HG02852 (cell line): ENCODE measurements at regions not wholly inside any gene's neighbourhood (a gene's known extent, or its start where the extent isn't known, plus 50 kb on each side); places are given as distances from the start of the nearest gene placed in this dataset.

Experiments
- ATAC-seq: cut with Tn5 transposase; IDR thresholded peaks from one replicate; pipeline ENCODE4 v1.9.1; 2021; ENCODE audit warnings: mild to moderate bottlenecking, moderate library complexity; ENCODE audit not compliant: unreplicated experiment

DNA sequence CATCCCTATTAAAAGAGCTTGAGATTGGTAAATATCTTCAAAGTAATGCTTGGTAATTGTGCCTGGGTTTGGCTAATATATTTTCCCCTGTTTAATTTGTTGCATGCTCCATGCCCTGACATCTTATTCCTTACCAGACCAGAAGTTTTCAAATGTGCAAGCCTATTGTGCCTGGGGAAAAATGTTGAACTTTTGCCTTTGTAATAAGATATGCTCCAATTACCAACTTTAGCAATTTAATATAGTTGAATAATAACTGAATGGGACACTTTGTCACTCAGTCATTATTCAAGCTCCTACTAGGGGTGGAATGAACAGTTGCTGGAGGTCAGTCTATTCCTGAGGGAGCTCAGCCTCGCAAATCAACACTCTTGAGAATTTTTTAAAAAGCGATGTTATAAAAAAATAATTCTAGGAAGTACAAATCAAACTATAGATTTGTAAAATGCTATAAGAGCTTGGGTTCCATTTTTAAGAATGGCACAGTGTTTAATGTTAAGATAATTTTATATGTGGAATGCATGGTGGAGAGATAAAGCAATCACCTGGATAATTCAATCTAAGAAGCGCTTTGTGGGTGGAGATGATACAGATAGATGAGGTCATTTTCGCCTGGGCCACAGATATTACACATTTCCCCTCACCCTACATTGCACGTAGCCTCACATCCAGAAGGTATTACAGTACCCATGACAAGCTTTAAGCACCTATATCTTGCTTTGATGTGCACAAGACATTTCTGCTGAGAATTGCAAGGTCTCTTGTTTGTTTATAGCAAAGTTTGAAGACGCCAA, 231.8 kb downstream of the PIK3R1 start:
- ATAC-seq, result no peak

DNA sequence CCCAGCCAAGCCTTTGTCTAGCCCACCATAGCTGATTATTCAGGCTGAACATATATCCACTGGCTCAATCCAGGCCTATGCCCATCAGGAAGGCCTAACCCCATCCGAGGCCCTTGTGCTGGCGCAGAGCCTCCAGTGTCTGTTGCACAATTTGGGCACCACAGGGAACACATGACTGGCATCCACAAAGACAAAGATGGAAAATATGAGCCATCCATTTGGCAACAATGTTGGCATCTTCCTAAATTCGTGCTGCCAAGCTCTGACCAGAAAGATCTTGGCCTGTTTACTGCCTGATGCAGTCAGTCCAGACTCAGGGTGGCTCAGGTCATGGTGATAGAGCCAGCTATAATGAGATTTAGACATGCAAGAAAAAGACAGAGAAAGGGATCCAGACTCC, 233.8 kb downstream of the PIK3R1 start:
- ATAC-seq, result no peak

DNA sequence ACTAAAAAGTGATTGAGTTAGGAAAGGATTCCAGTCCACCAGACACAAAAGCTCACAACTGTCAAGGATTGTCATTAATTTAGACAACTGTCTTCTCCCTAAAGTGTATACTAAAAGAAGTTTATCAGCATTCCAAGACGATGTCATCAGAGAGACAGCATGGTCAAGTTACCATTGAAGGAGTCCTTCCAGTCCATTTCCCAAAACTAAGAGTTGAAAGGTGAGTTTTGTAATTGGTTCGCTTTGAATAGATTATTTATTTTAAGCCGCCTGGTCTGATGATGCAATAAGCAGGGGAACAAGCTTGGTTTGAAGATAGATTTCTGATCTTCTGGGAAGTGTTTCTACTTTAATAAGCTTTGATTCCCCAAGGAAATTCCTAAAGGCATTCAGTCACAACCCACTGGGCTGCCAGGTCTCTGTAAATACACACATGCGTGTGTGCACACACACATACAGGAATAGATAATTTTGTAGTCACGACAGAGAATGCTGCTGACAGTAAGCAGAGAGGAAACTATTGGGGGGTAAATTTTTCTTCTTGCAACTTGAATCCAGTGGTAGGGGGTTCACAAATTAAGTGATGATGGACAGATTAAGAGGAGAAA, 234.8 kb downstream of the PIK3R1 start:
- ATAC-seq, result no peak

DNA sequence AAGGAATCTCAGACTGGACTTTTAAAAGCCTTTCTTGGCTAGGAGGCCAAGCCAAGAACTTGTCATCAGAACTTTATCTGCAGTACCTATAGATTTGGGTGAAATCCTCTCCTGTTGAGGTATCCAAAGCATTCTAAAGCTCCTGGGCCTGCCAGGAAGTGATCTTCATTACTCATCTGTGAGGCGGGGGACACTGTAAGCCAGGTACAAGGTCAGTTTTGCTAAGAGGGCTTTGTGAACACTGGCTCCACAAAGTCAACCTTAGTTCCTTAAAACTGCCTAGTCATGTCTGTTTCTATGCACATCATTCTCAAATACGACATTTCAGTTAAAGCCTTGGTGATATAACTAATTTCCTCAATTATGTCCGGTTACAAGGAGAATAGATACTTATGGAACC, 236.7 kb downstream of the PIK3R1 start:
- ATAC-seq, result no peak

DNA sequence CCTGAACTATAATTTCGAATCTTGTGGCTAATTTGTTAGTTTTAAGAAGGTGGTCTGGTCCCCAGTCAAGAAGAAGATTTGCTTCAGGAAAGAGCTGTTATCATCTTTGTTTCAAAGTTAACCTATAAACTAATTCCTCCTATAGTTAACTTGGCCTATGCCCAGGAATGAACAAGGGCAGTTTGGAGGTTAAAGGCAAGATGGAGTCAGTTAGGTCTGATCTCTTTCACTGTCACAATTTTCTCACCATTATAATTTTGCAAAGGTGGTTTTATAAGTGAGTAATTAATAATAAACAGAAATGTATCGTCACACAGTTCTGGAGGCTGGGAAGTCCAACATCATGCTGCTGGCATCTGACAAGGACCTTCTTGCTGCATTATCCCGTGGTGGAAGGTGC, 238.6 kb downstream of the PIK3R1 start:
- ATAC-seq, result no peak

DNA sequence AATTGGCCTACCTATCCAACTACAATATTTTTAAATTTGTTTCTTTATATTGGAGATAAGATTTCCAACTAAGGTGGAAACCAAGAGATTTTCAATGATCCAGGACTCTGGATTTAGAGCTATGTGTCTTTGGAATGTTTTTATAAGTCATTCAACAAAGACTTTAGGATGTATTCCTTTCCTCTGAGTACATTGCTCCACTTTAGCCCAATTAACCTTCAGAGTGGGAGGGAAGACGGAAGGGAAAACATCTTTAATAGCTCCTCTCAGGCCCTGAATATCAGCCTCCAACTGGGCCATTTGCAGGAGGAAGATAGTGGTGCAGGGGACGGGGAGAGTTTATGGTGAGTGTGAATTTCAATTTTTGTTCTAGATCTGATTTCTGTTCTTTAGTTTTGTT, 239.2 kb downstream of the PIK3R1 start:
- no peak for ATAC-seq

DNA sequence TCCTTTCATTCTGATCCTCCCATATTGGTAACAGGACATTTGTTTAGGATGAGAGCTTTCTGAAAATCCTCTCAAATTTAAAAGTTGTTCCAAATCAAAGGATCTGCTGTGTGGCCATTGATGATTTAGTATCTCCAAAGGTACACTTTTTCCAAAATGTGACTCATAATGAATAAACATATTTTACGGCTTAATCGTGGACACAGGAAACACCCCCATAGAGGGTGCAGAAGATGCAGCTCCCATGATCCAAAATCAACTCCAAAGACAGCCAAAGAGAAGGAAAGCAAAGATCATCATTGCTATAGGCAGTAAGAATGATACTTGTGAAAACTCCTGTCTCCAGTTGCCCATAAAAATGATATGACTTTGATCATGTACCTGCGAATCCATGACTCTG, 239.7 kb downstream of the PIK3R1 start:
- no peak for ATAC-seq

DNA sequence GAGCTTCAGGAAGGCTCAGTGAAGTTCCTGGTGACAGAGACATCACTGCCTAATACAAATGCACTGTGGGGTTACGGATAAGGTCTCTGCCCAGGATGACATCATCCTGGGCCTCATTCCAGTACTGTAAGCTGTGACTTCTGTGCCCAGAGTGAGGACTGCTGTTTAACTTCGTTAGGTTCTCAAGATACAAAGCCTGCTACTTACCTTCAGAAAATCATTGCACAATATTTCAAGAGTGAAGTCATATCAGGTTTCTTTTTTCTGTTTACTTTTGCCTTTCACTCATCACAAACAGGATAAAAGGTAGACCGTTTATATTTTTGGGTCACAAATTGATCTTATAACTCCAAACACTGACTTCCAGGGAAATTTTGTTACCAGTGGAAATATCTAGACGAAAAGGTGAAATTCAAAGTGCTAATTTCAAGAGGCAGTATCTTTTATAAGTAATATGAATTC, 241.2 kb downstream of the PIK3R1 start:
- ATAC-seq, result no peak

DNA sequence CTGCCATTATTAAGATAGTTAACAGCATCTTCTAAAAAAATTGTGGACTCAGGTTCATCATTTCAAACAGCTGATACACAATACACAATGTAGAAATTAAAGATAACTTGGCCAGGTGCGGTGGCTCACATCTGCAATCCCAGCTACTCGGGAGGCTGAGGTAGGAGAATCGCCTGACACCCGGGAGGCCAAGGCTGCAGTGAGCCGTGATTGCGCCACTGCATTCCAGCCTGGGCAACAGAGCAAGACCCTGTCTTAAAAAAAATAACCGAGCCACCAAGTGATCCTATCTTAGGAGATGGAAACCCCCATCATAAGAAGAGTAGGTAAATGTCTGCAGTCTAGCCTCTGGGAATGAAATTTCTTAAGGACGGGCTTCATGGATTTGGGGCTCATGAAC, 241.7 kb downstream of the PIK3R1 start:
- no peak for ATAC-seq

DNA sequence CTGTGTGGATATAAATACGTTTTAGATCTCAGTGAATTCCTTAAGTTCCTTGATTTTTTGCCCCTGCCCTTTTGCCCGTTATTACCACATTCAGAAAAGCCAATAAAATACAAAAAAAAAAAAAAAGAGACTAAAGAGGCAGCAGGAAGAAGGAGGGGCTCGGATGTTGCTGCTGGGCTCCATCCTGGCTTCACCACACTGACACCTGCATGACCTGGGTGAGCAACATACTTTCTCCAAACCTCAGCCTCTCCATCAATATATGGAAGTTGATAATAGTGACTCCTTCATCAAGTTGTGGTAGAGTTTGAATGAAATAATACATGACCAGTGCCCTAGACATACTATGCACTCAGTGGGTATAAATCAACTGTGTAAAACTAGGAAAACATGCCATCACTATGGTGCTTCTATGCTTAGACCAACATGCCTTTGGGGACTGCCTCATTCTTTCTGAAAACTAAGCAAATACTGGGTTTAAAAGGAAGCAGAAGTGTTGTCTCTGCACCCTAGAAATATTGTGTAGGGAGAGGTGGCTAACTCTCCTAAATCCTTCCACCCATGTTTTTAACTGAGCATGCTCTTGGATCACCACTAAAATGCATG, 243.0 kb downstream of the PIK3R1 start:
- ATAC-seq, result no peak

DNA sequence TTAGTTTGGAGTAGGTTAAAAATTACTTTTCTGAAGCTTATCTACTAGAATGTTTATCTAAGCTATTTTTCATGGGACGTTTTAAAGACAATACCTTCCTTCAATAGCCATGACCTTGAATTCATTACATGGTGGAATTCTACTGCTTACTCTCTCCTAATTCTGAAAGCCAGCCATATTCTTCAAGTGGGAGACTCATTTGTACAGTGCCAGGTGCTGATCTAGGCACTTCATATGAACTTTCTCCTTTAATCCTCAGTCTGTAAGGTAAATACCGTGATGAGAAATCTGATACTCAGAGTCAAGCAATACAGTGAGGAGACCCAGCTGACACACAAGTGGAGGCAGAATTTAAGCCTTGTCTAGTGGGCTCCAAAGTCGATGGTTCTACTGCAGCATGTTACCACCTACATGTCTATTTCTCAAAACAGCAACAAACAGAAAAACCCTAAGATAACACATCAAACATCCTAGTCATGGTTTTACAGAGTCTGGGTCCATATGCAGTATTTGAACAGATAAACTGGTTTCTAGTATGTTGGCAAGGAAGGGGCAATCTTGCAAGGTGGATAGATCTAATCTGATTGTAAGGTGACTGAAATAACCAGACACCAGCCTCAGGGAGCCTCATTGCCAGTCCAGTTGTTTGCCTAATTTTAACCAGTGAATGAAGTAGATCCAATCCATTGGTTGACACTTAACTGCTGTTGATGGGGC, 243.7 kb downstream of the PIK3R1 start:
- ATAC-seq, result no peak

DNA sequence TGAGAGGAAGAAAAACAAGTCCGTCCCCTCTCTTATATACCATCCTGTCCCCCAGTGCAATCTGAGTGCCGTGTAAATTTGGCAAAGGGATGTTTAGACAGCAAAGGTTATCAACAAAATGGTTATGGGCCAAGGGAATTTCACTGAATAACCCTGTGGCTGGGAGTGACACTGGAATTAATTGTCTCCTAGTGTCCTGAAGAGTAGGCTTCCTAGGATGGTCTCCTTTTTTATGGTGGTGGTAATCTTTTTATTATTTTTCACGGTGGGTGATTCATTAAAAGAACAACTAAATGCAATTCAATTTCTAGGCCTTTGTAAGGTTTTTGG, 244.2 kb downstream of the PIK3R1 start:
- ATAC-seq, result no peak

DNA sequence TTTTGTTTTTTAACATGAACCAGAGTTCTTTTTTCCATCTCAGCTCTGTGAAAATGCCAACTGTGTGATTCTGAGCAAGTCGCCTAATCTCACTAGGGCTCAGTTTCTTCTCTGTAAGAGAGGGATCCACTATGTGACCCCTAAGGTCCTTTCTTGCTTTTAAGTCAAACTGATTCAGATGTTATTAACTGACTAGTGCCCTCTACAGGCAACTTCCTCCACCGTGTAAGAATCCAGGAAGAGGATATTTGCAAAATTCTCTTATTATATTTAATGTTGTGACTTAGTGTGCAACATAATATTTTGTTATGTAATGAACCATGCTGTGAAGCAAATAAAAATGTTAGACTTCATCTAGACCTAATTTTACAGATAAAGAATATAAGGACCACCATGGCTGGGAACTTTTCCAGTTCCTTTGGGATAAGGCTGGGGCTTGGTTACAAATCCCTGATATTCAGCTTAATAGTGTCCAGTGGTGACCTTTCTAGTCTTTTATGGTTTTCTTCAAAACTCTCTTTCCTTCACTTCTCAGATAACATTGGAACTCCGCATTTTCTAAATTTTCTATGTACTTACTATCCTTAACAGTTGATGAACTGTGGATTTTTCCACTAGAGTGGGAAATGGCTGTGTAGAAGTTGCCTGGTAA, 244.7 kb downstream of the PIK3R1 start:
- ATAC-seq, result peak; percentile 60

DNA sequence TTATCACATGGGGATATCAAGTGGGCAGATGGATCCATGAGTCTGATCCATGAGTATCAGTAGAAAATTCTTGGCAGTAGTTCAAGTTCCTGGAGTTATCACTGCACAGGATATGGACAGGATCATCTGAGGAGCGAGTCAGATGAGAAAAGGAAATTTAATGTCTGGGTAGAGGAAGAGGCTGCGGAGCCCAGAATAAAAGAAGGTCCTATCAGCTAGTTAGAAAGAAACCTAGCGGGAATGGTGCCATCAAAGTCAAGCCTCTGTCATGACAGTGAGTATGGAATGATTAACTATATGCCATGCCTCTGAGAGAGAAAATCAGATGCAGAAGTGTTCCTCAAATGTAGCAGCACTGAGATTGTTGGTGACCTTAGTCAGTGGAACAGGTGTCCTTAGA, 248.1 kb downstream of the PIK3R1 start:
- ATAC-seq, result no peak

DNA sequence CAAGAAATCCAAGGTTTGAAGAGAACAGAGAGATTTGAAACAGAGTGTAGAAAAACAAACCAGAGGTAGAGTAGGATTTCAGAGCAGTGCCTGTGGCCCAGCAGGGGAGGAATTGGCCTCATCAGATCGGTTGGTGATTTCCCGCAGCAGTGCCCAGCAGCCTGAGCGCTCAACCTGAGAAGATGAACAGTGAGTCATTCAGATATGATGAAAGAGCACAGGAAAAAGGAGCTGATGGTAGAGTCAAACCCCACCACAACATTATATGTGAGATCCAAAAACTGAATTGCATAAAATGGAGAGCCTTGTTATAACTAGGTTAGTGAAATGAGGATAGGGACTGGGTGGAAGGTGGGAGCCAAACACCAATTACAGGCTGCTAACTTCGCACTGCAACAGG, 248.9 kb downstream of the PIK3R1 start:
- peak; percentile 48 for ATAC-seq

DNA sequence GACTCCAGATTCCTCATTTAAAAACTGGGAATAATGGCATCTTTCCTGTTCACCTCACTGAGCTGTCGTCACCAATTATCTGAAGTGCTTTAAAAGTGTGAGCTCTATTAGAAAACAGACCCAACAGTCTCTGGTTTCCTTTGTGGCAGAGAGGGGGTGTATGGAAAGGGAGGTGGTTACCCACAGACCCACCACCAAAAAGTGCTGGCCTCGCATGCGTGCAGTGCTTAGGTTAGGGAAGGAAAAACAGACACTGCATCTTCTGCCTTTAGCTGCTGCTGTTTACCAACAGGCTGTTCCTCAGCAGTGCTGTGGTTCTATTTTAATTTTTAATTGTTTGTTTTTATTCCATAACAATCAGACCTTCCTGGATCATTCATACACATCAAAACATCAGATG, 249.6 kb downstream of the PIK3R1 start:
- no peak for ATAC-seq

DNA sequence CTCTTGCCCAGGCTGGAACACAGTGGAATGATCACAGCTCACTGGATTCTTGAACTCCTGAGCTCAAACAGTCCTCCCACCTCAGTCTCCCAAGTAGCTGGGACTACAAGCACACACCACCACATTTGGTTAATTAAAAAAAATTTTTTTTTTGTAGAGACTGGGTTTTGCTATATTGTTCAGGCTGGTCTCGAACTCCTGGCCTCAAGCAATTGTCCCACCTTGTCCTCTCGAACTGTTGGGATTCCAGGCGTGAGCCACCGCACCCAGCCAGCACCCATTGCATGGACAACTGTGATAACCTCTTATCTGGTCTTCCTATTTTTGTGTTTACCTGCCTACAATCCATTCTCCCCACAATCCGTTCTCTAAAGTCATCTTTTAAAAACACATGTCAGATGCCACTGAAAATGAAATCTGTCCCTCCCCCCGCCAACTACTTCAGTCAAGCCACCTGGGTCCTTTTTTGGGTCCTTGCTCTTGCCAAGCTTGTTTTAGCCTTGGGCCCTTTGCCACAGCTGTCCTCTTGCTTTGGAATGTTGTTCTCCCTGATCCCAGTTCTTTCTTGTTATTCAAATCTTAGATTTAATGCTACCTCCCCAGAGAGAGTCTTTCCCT, 250.5 kb downstream of the PIK3R1 start:
- no peak for ATAC-seq

DNA sequence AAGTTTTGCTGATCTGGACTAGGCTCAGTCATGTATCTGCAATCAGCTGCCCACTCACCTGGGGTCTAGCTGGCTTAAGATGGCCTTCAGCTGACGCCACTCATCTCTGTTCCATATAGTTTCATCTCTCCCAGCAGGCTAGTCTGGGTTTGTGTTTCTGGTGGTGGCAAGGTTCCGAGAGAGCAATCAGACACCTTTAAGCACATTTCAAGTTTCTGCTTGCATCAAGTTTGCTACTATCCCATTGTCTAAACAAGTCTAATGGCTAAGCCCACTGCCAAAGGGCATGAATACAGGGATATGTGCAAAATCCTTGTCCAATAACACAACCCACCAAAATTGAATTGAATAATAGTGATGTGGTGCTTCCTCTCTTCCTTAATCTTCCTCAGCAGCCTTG, 251.7 kb downstream of the PIK3R1 start:
- ATAC-seq, result no peak

DNA sequence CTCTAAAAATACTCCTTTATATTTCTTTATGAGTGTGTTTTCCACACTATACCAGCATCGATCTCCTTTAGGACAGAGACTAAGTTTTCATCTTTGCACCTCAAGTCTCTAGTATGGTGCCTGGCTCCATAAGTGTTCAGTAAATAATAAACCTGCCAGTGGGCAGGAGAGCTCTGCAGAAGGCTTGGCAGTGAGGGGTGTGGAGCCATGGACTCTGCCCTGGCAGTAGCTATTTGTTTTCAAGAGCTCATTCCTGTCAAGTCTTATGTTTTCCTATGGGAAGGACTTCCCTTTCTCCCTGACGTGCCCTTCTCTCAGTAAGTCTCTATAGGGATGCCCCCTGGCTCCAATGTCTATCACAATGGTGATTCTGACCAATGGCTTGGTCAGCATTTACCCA, 252.2 kb downstream of the PIK3R1 start:
- ATAC-seq, result no peak

DNA sequence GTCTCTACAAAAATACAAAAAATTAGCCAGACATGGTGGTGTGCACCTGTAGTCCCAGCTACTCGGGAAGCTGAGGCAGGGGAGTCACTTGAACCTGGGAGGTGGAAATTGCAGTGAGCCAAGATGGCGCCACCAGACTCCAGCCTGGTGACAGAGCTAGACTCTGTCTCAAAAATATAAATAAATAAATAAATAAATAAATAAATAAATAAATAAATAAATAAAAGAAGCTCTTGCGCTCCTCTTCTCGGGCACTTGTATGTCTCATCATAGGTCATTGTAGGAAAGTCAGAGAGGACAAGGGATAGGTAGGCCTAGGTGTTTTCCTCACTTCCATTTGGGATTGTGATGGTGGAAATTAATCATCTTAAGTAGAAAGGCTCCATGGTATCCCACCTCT, 252.8 kb downstream of the PIK3R1 start:
- no peak for ATAC-seq

DNA sequence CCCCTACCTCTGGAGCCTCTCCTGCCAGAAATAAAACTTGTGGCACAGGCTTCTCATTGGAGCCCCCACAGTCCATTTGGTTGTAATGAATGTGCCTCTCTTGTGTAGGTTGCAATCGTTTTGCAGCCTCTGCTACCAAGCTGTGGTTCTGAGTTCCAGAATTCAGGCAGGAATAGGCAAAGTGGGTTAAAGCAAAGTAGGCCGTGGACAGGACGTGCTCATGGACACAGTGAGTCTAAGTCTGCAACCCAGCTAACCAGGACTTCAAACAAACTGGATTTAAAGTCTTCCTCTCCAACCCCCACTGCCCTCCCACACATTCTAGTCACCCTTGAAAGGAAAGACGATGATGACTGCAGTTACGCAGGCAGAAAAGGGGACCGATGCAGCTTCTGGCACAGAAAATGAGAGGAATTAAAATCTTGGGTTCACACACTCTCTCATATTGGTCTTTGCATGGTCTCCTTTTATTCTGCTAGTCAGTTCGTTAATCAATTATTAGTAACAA, 260.0 kb downstream of the PIK3R1 start:
- no peak for ATAC-seq
